SU-DHL-6 (cell line): ENCODE measurements at regions not wholly inside any gene's neighbourhood (a gene's known extent, or its start where the extent isn't known, plus 50 kb on each side); places are given as distances from the start of the nearest gene placed in this dataset.

Source experiments
- H2AFZ ChIP-seq: fragments of 200-600 bp; sonication (generic); 2 replicates; pipeline ENCODE4 v1.6.1; 2014; ENCODE audit warnings: low read depth, mild to moderate bottlenecking, moderate library complexity, mixed read lengths, antibody characterized with exemption, low read length; ENCODE audit not compliant: severe bottlenecking
- H3F3A ChIP-seq: fragments of 200-600 bp; shearing (Covaris generic); 2 replicates; pipeline ENCODE4 v1.6.0; 2016; ENCODE audit warnings: antibody characterized with exemption, mild to moderate bottlenecking; ENCODE audit not compliant: insufficient read depth
- H3K27ac ChIP-seq: fragments of 200-600 bp; sonication (generic); 2 replicates; pipeline ENCODE4 v1.5.1; 2016; ENCODE audit warnings: low read depth, mild to moderate bottlenecking, low read length, moderate library complexity, mixed read lengths
- H3K27me3 ChIP-seq: fragments of 200-600 bp; sonication (generic), shearing (Covaris generic); 2 replicates; pipeline ENCODE4 v1.6.0; 2014; ENCODE audit warnings: mild to moderate bottlenecking, low read length
- H3K36me3 ChIP-seq: fragments of 200-600 bp; sonication (generic); 2 replicates; pipeline ENCODE4 v1.6.1; 2014; ENCODE audit warnings: mild to moderate bottlenecking, low read length, mixed read lengths
- H3K4me2 ChIP-seq: fragments of 300-600, 200-600 bp; shearing (Covaris generic), sonication (generic); 2 replicates; pipeline ENCODE4 v1.6.0; 2014; ENCODE audit warnings: low read length, low read depth, mild to moderate bottlenecking; ENCODE audit not compliant: poor library complexity, severe bottlenecking
- H3K4me3 ChIP-seq: fragments of 200-600 bp; sonication (generic); 2 replicates; pipeline ENCODE4 v1.5.1; 2014; ENCODE audit warnings: antibody characterized with exemption, low read length, mild to moderate bottlenecking, mixed read lengths; ENCODE audit not compliant: insufficient read depth, poor library complexity, severe bottlenecking
- H3K79me2 ChIP-seq: fragments of 200-600 bp; sonication (generic); 2 replicates; pipeline ENCODE4 v1.6.1; 2014; ENCODE audit warnings: mild to moderate bottlenecking, low read length, moderate library complexity; ENCODE audit not compliant: insufficient read depth
- H3K9ac ChIP-seq: fragments of 200-600 bp; sonication (generic); 2 replicates; pipeline ENCODE4 v1.7.0; 2014; ENCODE audit warnings: mild to moderate bottlenecking, low read length
- H3K9me2 ChIP-seq: fragments of 200-600 bp; sonication (generic); replicated peaks from 2 replicates; pipeline ENCODE4 v1.6.1; 2014; ENCODE audit warnings: low read length; ENCODE audit not compliant: insufficient read depth
- H3K9me3 ChIP-seq: fragments of 200-600 bp; sonication (generic); 2 replicates; pipeline ENCODE4 v1.6.1; 2014; ENCODE audit warnings: low read length, mixed read lengths; ENCODE audit not compliant: insufficient read depth
- H4K20me1 ChIP-seq: fragments of 200-600 bp; sonication (generic); 2 replicates; pipeline ENCODE4 v1.6.1; 2014; ENCODE audit warnings: low read depth, mild to moderate bottlenecking, antibody characterized with exemption, low read length, moderate library complexity, mixed read lengths
- EZH2phosphoT487 ChIP-seq: fragments of 200-600 bp; sonication (generic), shearing (Covaris generic); conservative IDR thresholded peaks from 2 replicates; pipeline ENCODE4 v1.6.1; 2018; ENCODE audit warnings: mild to moderate bottlenecking, antibody characterized with exemption, low read length, moderate library complexity, mixed read lengths
- TF ChIP-seq, protein P1 (sequence below): fragments of 200-600 bp; sonication (generic); IDR thresholded peaks from one replicate; pipeline ENCODE4 v1.5.1; 2017; ENCODE audit warnings: antibody characterized with exemption, mild to moderate bottlenecking, low read length, moderate library complexity; ENCODE audit not compliant: insufficient read depth, poor library complexity, severe bottlenecking

- H3K36me3 ChIP-seq = no peaks in the 10 kb centered on the region
- no peaks in the 10 kb centered on the region for H3K9me2 ChIP-seq
- H2AFZ ChIP-seq = no peak overlapping the region
- no peaks in the 10 kb centered on the region for H3K27me3 ChIP-seq
- no peaks in the 10 kb centered on the region for H3K79me2 ChIP-seq
- H3K9me3 ChIP-seq = no peaks in the 10 kb centered on the region
- TF ChIP-seq, protein P1, sequence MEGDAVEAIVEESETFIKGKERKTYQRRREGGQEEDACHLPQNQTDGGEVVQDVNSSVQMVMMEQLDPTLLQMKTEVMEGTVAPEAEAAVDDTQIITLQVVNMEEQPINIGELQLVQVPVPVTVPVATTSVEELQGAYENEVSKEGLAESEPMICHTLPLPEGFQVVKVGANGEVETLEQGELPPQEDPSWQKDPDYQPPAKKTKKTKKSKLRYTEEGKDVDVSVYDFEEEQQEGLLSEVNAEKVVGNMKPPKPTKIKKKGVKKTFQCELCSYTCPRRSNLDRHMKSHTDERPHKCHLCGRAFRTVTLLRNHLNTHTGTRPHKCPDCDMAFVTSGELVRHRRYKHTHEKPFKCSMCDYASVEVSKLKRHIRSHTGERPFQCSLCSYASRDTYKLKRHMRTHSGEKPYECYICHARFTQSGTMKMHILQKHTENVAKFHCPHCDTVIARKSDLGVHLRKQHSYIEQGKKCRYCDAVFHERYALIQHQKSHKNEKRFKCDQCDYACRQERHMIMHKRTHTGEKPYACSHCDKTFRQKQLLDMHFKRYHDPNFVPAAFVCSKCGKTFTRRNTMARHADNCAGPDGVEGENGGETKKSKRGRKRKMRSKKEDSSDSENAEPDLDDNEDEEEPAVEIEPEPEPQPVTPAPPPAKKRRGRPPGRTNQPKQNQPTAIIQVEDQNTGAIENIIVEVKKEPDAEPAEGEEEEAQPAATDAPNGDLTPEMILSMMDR = no peak
- TF ChIP-seq EZH2phosphoT487 = no peak
- H4K20me1 ChIP-seq = no peaks in the 10 kb centered on the region
- H3F3A ChIP-seq = no peaks in the 10 kb centered on the region
- H3K4me2 ChIP-seq = no peak overlapping the region
- H3K9ac ChIP-seq = no peak overlapping the region
- H3K27ac ChIP-seq = no peak overlapping the region
- no peak overlapping the region for H3K4me3 ChIP-seq
Measured at GRCh38 chr15:69819371-69819770, 278.3 kb downstream of the TLE3 start.

- Histone ChIP-seq H3K4me2 (no peak overlapping the region), H2AFZ (no peak overlapping the region), H4K20me1 (no peaks in the 10 kb centered on the region)
Measured at GRCh38 chr15:69820819-69821218, 276.9 kb downstream of the TLE3 start.

DNA sequence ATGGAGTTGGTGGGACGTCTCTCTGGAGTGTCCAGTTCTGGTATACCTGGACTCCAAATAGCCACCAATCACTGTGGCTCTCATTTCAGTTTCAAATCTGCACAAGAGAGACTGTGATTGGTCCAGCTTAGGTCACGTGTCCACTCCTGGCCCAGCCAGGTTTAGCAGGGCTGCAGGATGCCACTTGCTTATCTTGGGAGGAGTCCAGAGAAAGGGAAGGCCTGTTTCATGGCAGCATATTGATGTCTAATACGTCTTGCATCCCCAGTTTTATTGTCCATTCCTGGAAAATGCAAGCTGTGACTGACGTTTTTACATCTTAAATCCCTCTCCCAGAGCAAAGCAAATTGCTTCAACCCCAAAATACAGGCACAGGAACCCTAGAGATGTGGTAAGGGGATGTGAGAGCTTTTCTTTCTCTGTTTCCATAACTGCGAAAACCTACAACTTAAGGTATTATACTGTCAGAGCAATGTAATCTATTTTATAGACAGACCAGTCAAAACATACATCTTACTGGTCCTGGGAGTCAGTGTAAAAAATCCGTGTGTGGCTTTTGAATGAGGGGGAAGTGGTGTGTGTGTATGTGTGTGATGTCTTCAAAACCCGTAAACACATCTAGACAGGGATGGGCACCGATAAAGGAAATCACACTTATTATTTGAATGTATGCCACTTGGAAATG, 274.4 kb downstream of the TLE3 start:
- Histone ChIP-seq H3K27ac (no peak overlapping the region), H3K27me3 (no peaks in the 10 kb centered on the region), H3K36me3 (no peaks in the 10 kb centered on the region), H2AFZ (no peak overlapping the region), H3K9me3 (no peaks in the 10 kb centered on the region), H3K9me2 (no peaks in the 10 kb centered on the region), H4K20me1 (no peaks in the 10 kb centered on the region), H3K9ac (no peak overlapping the region), H3F3A (no peaks in the 10 kb centered on the region), H3K79me2 (no peaks in the 10 kb centered on the region), H3K4me2 (no peak overlapping the region), H3K4me3 (no peak overlapping the region)
- TF ChIP-seq, protein P1 = no peak
- TF ChIP-seq EZH2phosphoT487 = no peak

More at GRCh38 chr15:69820819-69821218, 276.9 kb downstream of the TLE3 start:
- no peaks in the 10 kb centered on the region for H3F3A ChIP-seq
- no peaks in the 10 kb centered on the region for H3K36me3 ChIP-seq
- no peaks in the 10 kb centered on the region for H3K79me2 ChIP-seq
- no peak for TF ChIP-seq EZH2phosphoT487
- TF ChIP-seq, protein P1 = no peak
- H3K9me3 ChIP-seq = no peaks in the 10 kb centered on the region
- no peaks in the 10 kb centered on the region for H3K9me2 ChIP-seq
- H3K27me3 ChIP-seq = no peaks in the 10 kb centered on the region
- no peak overlapping the region for H3K4me3 ChIP-seq
- H3K9ac ChIP-seq = no peak overlapping the region
- H3K27ac ChIP-seq = no peak overlapping the region
